Pancreas (tissue), 10 donors: ENCODE measurements at regions not wholly inside any gene's neighbourhood (a gene's known extent, or its start where the extent isn't known, plus 50 kb on each side); places are given as distances from the start of the nearest gene placed in this dataset.

Experiments used
- ATAC-seq, 4 donors: fragments of 200-7000 bp; cut with Tn5 transposase; one replicate each; pipeline versions ENCODE4 v1.8.0 to v1.9.1; 2020; ENCODE audit warnings: mild to moderate bottlenecking in 4 of 4, moderate library complexity in 4 of 4
- DNase-seq, 6 donors: peaks; one replicate each; pipeline ENCODE4 v3.0.0-alpha.2; 2020
- FAIRE-seq: peaks from 2 replicates; lab custom pipeline; 2012; peaks lifted over from hg19 to GRCh38; lab: Jason Lieb, UNC
- H3K27ac ChIP-seq, 4 donors: fragments of 200-600 bp; sonication (generic); 1 replicate in 3 of 4; 2 replicates in 1 of 4; pipeline versions ENCODE4 v1.5.0 to v1.8.0; 2020
- H3K27me3 ChIP-seq, 4 donors: fragments of 200-600 bp; one replicate each; pipeline ENCODE4 v1.8.0; 2021
- H3K36me3 ChIP-seq, 3 donors: fragments of 200-600 bp; sonication (generic) in 1 of 3; one replicate each; pipeline versions ENCODE4 v1.5.0 to v1.8.0; 2020 to 2021
- H3K4me1 ChIP-seq, 3 donors: fragments of 200-600 bp; one replicate each; pipeline ENCODE4 v1.8.0; 2021
- H3K4me3 ChIP-seq, 4 donors: fragments of 200-600 bp; sonication (generic) in 2 of 4; one replicate each; pipeline versions ENCODE4 v1.5.0 to v1.8.0; 2020 to 2021
- H3K9me3 ChIP-seq, 4 donors: fragments of 200-600 bp; one replicate each; pipeline ENCODE4 v1.8.0; 2021
- WGBS, 2 donors: extraction: QIAGEN DNeasy Blood & Tissue Kit; methylation state at CpG; one replicate each; pipeline ENCODE4 v1.1.7; 2013; 5-methylcytosine and 5-hydroxymethylcytosine counted together
- intact Hi-C, 3 donors: fragments of 100-400 bp; cut with DNase I; formaldehyde crosslinking; loops; one replicate each; pipeline versions ENCODE4 v1.11.1 to v1.14.2; 2022
- TF ChIP-seq, protein P1 (sequence below), 4 donors: fragments of 200-600 bp; sonication (generic) in 3 of 4; IDR thresholded peaks; one replicate each; pipeline versions ENCODE4 v1.5.0 to v1.8.0; 2021; ENCODE audit warnings: antibody characterized with exemption in 4 of 4
- donor health status: healthy with polysubstance abuse.
- donor health status: DM: no; HTN: no; CAD: no; lungs with moderate emphysema.
- donor health status: DM: no; HTN: no; CAD: no.
- donor health status: control.
- donor health status: control.
- donor health status: Bipolar disorder and iron deficiency.
- donor health status: DM: yes; HTN: yes; CAD: no.
- donor health status: DM: no; HTN: no; CAD: no.
- donor health status: DM: no; HTN: no; CAD: no.
- donor health status: DM: yes; HTN: yes; CAD: no.

- H3K27ac ChIP-seq: no peak overlapping the region
- FAIRE-seq: no peak
- no peaks in the 10 kb centered on the region for H3K4me1 ChIP-seq
- WGBS, 2 donors: 83 to 93% methylated on average over 1 of the region's 1 CpG
- H3K27me3 ChIP-seq: no peaks in the 10 kb centered on the region
- H3K9me3 ChIP-seq: no peaks in the 10 kb centered on the region
- intact Hi-C loops: no loop called here
- no peak for ATAC-seq
- TF ChIP-seq, protein P1, sequence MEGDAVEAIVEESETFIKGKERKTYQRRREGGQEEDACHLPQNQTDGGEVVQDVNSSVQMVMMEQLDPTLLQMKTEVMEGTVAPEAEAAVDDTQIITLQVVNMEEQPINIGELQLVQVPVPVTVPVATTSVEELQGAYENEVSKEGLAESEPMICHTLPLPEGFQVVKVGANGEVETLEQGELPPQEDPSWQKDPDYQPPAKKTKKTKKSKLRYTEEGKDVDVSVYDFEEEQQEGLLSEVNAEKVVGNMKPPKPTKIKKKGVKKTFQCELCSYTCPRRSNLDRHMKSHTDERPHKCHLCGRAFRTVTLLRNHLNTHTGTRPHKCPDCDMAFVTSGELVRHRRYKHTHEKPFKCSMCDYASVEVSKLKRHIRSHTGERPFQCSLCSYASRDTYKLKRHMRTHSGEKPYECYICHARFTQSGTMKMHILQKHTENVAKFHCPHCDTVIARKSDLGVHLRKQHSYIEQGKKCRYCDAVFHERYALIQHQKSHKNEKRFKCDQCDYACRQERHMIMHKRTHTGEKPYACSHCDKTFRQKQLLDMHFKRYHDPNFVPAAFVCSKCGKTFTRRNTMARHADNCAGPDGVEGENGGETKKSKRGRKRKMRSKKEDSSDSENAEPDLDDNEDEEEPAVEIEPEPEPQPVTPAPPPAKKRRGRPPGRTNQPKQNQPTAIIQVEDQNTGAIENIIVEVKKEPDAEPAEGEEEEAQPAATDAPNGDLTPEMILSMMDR (IDR thresholded peaks at IDR 0.05): no peak
- H3K4me3 ChIP-seq: no peak overlapping the region
- H3K36me3 ChIP-seq: no peaks in the 10 kb centered on the region
- DNase-seq: no peak
Observed at GRCh38 chr3:159830523-159831154, 158.0 kb upstream of the IL12A start.

DNA sequence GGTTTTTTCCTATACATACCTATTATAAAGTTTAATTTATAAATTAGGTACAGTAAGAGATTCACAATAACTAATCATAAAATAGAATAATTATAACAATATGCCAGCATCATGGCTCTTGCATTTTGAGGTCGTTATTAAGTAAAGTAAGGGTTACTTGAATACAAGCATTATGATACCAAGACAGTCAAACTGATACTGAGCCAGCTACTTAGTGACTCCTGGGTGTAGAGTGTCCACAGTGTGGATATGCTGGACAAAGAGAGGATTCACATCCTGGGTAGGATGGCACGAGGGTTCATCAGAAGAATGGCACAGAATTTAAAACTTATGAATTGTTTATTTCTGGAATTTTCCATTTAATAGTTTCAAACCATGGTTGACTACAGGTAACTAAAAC, 157.2 kb upstream of the IL12A start:
- DNase-seq (no peak), ATAC-seq (no peak), FAIRE-seq (no peak)
- intact Hi-C loops: no loop called here
- Histone ChIP-seq H3K4me1 (no peaks in the 10 kb centered on the region), H3K4me3 (no peak overlapping the region), H3K36me3 (no peaks in the 10 kb centered on the region), H3K27me3 (no peaks in the 10 kb centered on the region), H3K9me3 (no peaks in the 10 kb centered on the region), H3K27ac (no peak overlapping the region)
- 52 to 70% methylated on average over 2 of the region's 2 CpGs for WGBS, 2 donors
- TF ChIP-seq, protein P1 (IDR thresholded peaks at IDR 0.05): no peak

DNA sequence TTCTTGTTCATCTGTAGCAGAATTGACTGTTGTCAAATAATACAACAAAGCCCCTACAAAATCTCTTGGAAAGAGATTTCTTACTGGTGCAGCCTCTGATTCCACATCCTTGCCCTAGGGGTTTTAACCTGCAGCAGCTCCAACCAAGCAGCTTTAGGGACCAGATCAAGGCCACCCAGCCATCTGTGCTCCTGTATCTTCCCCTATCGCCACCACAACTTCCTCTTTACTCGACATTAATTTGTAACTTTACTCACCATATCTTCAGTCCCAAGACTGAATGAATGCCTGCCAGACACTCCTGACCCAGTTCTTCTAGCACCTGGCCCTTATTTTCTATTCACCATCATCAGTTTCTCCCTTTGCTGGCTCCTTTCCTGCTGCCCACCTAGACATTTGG, 156.6 kb upstream of the IL12A start:
- ATAC-seq (no peak), DNase-seq (no peak), FAIRE-seq (no peak)
- Histone ChIP-seq H3K27me3 (no peaks in the 10 kb centered on the region), H3K36me3 (no peaks in the 10 kb centered on the region), H3K27ac (no peak overlapping the region), H3K9me3 (no peaks in the 10 kb centered on the region), H3K4me1 (no peaks in the 10 kb centered on the region), H3K4me3 (no peak overlapping the region)
- intact Hi-C loops: no loop called here
- TF ChIP-seq, protein P1 (IDR thresholded peaks at IDR 0.05): no peak
- WGBS, 2 donors: 44 to 76% methylated on average over 2 of the region's 2 CpGs

GRCh38 chr3:159835126-159835525, 153.5 kb upstream of the IL12A start:
- DNase-seq (no peak), FAIRE-seq (no peak), ATAC-seq (no peak)
- Histone ChIP-seq H3K9me3 (no peaks in the 10 kb centered on the region), H3K36me3 (no peaks in the 10 kb centered on the region), H3K4me1 (no peaks in the 10 kb centered on the region), H3K4me3 (no peak overlapping the region), H3K27me3 (no peaks in the 10 kb centered on the region), H3K27ac (no peak overlapping the region)
- TF ChIP-seq, protein P1 (IDR thresholded peaks at IDR 0.05): no peak
- 86 to 90% methylated on average over 1 of the region's 1 CpG for WGBS, 2 donors
- intact Hi-C loops: no loop called here

GRCh38 chr3:159837725-159838124, 150.9 kb upstream of the IL12A start:
- WGBS, 2 donors: 65 to 77% methylated on average over 3 of the region's 3 CpGs

More at GRCh38 chr3:159837725-159838124, 150.9 kb upstream of the IL12A start:
- no peak for DNase-seq
- TF ChIP-seq, protein P1 (IDR thresholded peaks at IDR 0.05): no peak
- H3K9me3 ChIP-seq: no peaks in the 10 kb centered on the region
- no peaks in the 10 kb centered on the region for H3K36me3 ChIP-seq
- no peak overlapping the region for H3K27ac ChIP-seq
- no peaks in the 10 kb centered on the region for H3K27me3 ChIP-seq
- no peak overlapping the region for H3K4me3 ChIP-seq
- no peak for FAIRE-seq
- no peaks in the 10 kb centered on the region for H3K4me1 ChIP-seq
- ATAC-seq: no peak
- intact Hi-C loops: no loop called here
